ENCODE measurements at regions not wholly inside any gene's neighbourhood (a gene's known extent, or its start where the extent isn't known, plus 50 kb on each side); places are given as distances from the start of the nearest gene placed in this dataset.

- Mint-ChIP-seq H3K9me3 (ENCODE audit: insufficient read depth) (no peaks in the 10 kb centered on the region), H3K4me1 (no peaks in the 10 kb centered on the region), H3K27me3 (peaks cover 7% of the 10 kb centered on the region), H3K27ac (no peak overlapping the region), H3K4me3 (no peak overlapping the region)
- Histone ChIP-seq H4K20me1 (ENCODE audit: control insufficient read depth, insufficient read depth, low read length, poor library complexity, severe bottlenecking) (no peaks in the 10 kb centered on the region), H3K4me3 (ENCODE audit: control extremely low read depth in 1 of 5, extremely low read depth in 1 of 5, insufficient read depth in 1 of 5, low read depth in 2 of 5, low read length in 4 of 5) (no peak overlapping the region), H3K27me3 (replicated peaks in 1 of 4; ENCODE audit: control extremely low read depth in 1 of 4, control insufficient read depth in 3 of 4, insufficient read depth in 4 of 4, low read length in 3 of 4) (no peaks in the 10 kb centered on the region), H3K9ac (ENCODE audit: low read length) (no peak overlapping the region), H3K27ac (ENCODE audit: low read length in 2 of 2) (no peak overlapping the region), H3K36me3 (replicated peaks in 1 of 2; ENCODE audit: control extremely low read depth in 1 of 2, control insufficient read depth in 1 of 2, extremely low read depth in 1 of 2, insufficient read depth in 2 of 2, low read length in 1 of 2) (no peaks in the 10 kb centered on the region), H2AFZ (ENCODE audit: insufficient read depth, low read depth, low read length, poor library complexity, severe bottlenecking) (no peak overlapping the region), H3K79me2 (ENCODE audit: control insufficient read depth, insufficient read depth, low read length) (no peaks in the 10 kb centered on the region), H3K4me1 (ENCODE audit: control insufficient read depth in 2 of 2, insufficient read depth in 2 of 2, low read length in 2 of 2) (no peaks in the 10 kb centered on the region), H3K4me2 (replicated peaks; ENCODE audit: low read depth, low read length, poor library complexity, severe bottlenecking) (no peak overlapping the region), H3K9me3 (ENCODE audit: control extremely low read depth in 1 of 3, control insufficient read depth in 2 of 3, insufficient read depth in 1 of 3, low read length in 2 of 3) (no peaks in the 10 kb centered on the region)
- WGBS (ENCODE audit: insufficient coverage) = 100% methylated on average over 1 of the region's 4 CpGs
- intact Hi-C loops (cut with micrococcal nuclease) = no loop called here
- ChIA-PET CTCF (no interaction called here), POLR2A (no interaction called here)
- no peak for ATAC-seq (ENCODE audit: low read depth)
- no peak for DNase-seq
- no peak for TF ChIP-seq CTCF (IDR thresholded peaks at IDR 0.05)
- TF ChIP-seq EZH2 (IDR thresholded peaks at IDR 0.05; ENCODE audit: borderline replicate concordance, insufficient read depth, low read depth, low read length, poor library complexity, severe bottlenecking) = no peak
Observed at GRCh38 chr2:59654710-59655109, 898.7 kb downstream of the BCL11A start.

- H2AFZ ChIP-seq (ENCODE audit: insufficient read depth, low read depth, low read length, poor library complexity, severe bottlenecking) = no peak overlapping the region
- H3K27ac ChIP-seq (ENCODE audit: low read length in 2 of 2) = no peak overlapping the region
- H3K27me3 ChIP-seq (replicated peaks in 1 of 4; ENCODE audit: control extremely low read depth in 1 of 4, control insufficient read depth in 3 of 4, insufficient read depth in 4 of 4, low read length in 3 of 4) = no peaks in the 10 kb centered on the region
- Mint-ChIP-seq H3K27me3 (peaks cover 7% of the 10 kb centered on the region), H3K4me1 (no peaks in the 10 kb centered on the region), H3K27ac (no peak overlapping the region), H3K9me3 (ENCODE audit: insufficient read depth) (no peaks in the 10 kb centered on the region), H3K4me3 (no peak overlapping the region)
- H3K4me1 ChIP-seq (ENCODE audit: control insufficient read depth in 2 of 2, insufficient read depth in 2 of 2, low read length in 2 of 2) = no peaks in the 10 kb centered on the region
- H3K36me3 ChIP-seq (replicated peaks in 1 of 2; ENCODE audit: control extremely low read depth in 1 of 2, control insufficient read depth in 1 of 2, extremely low read depth in 1 of 2, insufficient read depth in 2 of 2, low read length in 1 of 2) = no peaks in the 10 kb centered on the region
- H3K9ac ChIP-seq (ENCODE audit: low read length) = no peak overlapping the region
- no peak for TF ChIP-seq CTCF (IDR thresholded peaks at IDR 0.05)
- no peak for TF ChIP-seq EZH2 (IDR thresholded peaks at IDR 0.05; ENCODE audit: borderline replicate concordance, insufficient read depth, low read depth, low read length, poor library complexity, severe bottlenecking)
- ATAC-seq (ENCODE audit: low read depth) (no peak), DNase-seq (no peak)
- H4K20me1 ChIP-seq (ENCODE audit: control insufficient read depth, insufficient read depth, low read length, poor library complexity, severe bottlenecking) = no peaks in the 10 kb centered on the region
- ChIA-PET POLR2A (no interaction called here), CTCF (no interaction called here)
- H3K4me2 ChIP-seq (replicated peaks; ENCODE audit: low read depth, low read length, poor library complexity, severe bottlenecking) = no peak overlapping the region
- H3K9me3 ChIP-seq (ENCODE audit: control extremely low read depth in 1 of 3, control insufficient read depth in 2 of 3, insufficient read depth in 1 of 3, low read length in 2 of 3) = no peaks in the 10 kb centered on the region
- no peaks in the 10 kb centered on the region for H3K79me2 ChIP-seq (ENCODE audit: control insufficient read depth, insufficient read depth, low read length)
- intact Hi-C loops (cut with micrococcal nuclease) = no loop called here
- no peak overlapping the region for H3K4me3 ChIP-seq (ENCODE audit: control extremely low read depth in 1 of 5, extremely low read depth in 1 of 5, insufficient read depth in 1 of 5, low read depth in 2 of 5, low read length in 4 of 5)
- 67% methylated on average over 1 of the region's 2 CpGs for WGBS (ENCODE audit: insufficient coverage)
Observed at GRCh38 chr2:59653164-59653563, 900.3 kb downstream of the BCL11A start.
